ENCODE measurements at regions not wholly inside any gene's neighbourhood (a gene's known extent, or its start where the extent isn't known, plus 50 kb on each side); places are given as distances from the start of the nearest gene placed in this dataset.

DNA sequence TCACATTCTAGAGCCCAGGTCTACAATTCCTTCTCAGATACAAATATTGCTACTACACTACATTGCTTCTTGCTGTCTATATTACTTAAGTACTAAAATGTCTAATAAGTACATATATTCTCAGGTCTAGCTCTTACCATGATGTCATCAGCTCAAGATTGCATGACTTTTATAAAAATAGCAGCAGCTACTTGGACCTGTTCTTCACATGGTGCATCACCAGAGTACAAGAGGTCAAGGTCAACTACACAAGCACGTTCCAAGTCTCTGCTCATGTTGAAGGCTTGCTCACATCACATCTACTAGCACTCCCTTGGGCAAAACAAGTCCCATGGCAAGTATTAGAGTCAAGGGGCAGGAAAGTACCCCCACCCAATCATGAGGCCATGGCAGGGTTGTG is 465.6 kb downstream of the MED13L start:
- TF ChIP-seq EZH2 (IDR thresholded peaks at IDR 0.05; ENCODE audit: insufficient read depth, poor library complexity, severe bottlenecking) = no peak
- no peak for TF ChIP-seq EZH2phosphoT487 (IDR thresholded peaks at IDR 0.05; ENCODE audit: insufficient read depth, low read depth)

All from GM23248 (cell line).